Spleen (tissue), 7 donors: ENCODE measurements at regions not wholly inside any gene's neighbourhood (a gene's known extent, or its start where the extent isn't known, plus 50 kb on each side); places are given as distances from the start of the nearest gene placed in this dataset.

Experiments
- CTCF ChIP-seq, 11 experiments: fragments of 200-600 bp in 7 of 11; fragments of 450-650 bp in 4 of 11; sonication (generic) in 4 of 11; IDR thresholded peaks in 8 of 11; conservative IDR thresholded peaks in 3 of 11; 1 replicate in 7 of 11; 2 replicates in 4 of 11; pipeline versions ENCODE4 v1.4.0 to v1.8.0; 2016 to 2021; ENCODE audit warnings: antibody characterized with exemption in 11 of 11, inconsistent platforms in 4 of 11, mild to moderate bottlenecking in 1 of 11
- POLR2A ChIP-seq, 3 donors: fragments of 450-650 bp; IDR thresholded peaks; one replicate each; pipeline ENCODE4 v1.5.1; 2017; ENCODE audit warnings: antibody characterized with exemption in 3 of 3, mild to moderate bottlenecking in 1 of 3
- POLR2AphosphoS5 ChIP-seq, 3 donors: sonication (generic); formaldehyde crosslinking; IDR thresholded peaks; one replicate each; pipeline ENCODE4 v1.5.1; 2017; ENCODE audit warnings: antibody characterized with exemption in 3 of 3
- donor health status: DM: no; HTN: no; CAD: no; lungs with moderate emphysema.
- donor health status: DM: no; HTN: no; CAD: no.
- donor health status: DM: no; HTN: no; CAD: no.

- TF ChIP-seq CTCF (IDR thresholded peaks at IDR 0.05 in 8 of 11, conservative IDR thresholded peaks at IDR 0.05 in 3 of 11) (no peak), POLR2AphosphoS5 (IDR thresholded peaks at IDR 0.05) (no peak), POLR2A (IDR thresholded peaks at IDR 0.05) (no peak)
These were observed 319.9 kb upstream of the COBL start for GRCh38 chr7:51636503-51636902.
